ENCODE measurements at regions not wholly inside any gene's neighbourhood (a gene's known extent, or its start where the extent isn't known, plus 50 kb on each side); places are given as distances from the start of the nearest gene placed in this dataset.

DNA sequence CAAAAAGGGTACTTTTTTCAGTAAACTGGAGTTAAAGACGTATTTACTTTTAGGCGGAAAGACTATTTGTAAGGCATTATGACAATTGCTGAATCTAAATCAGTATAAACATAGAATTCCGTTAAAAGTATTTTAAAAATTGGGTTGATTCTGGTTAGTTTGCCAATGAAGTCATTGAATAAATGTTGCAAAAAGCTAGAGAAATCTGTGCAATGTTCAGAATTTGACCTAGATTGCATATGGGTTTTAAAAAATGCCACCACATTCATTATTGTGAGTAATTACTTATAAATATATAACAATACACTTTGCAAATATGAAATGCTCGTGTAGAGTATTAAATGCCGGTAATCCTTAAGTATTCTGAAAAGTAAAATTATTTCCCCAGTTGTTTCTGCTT is 116.5 kb upstream of the EEF1E1 start:
- Histone ChIP-seq H3K27me3 (ENCODE audit: insufficient read depth, poor library complexity, severe bottlenecking) (no peaks in the 10 kb centered on the region), H3K27ac (replicated peaks) (no peak overlapping the region), H3K4me3 (replicated peaks; ENCODE audit: insufficient read depth, low read length) (no peak overlapping the region)
- TF ChIP-seq SPI1 (IDR thresholded peaks at IDR 0.05; ENCODE audit: borderline replicate concordance, low read depth) (no peak), GABPA (IDR thresholded peaks at IDR 0.05; ENCODE audit: low read depth) (no peak), POLR2AphosphoS5 (IDR thresholded peaks at IDR 0.05; ENCODE audit: low read depth) (no peak)
- TF ChIP-seq, protein P1, sequence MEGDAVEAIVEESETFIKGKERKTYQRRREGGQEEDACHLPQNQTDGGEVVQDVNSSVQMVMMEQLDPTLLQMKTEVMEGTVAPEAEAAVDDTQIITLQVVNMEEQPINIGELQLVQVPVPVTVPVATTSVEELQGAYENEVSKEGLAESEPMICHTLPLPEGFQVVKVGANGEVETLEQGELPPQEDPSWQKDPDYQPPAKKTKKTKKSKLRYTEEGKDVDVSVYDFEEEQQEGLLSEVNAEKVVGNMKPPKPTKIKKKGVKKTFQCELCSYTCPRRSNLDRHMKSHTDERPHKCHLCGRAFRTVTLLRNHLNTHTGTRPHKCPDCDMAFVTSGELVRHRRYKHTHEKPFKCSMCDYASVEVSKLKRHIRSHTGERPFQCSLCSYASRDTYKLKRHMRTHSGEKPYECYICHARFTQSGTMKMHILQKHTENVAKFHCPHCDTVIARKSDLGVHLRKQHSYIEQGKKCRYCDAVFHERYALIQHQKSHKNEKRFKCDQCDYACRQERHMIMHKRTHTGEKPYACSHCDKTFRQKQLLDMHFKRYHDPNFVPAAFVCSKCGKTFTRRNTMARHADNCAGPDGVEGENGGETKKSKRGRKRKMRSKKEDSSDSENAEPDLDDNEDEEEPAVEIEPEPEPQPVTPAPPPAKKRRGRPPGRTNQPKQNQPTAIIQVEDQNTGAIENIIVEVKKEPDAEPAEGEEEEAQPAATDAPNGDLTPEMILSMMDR (IDR thresholded peaks at IDR 0.05; ENCODE audit: insufficient read depth, low read length) = no peak
- TF ChIP-seq, protein P2, sequence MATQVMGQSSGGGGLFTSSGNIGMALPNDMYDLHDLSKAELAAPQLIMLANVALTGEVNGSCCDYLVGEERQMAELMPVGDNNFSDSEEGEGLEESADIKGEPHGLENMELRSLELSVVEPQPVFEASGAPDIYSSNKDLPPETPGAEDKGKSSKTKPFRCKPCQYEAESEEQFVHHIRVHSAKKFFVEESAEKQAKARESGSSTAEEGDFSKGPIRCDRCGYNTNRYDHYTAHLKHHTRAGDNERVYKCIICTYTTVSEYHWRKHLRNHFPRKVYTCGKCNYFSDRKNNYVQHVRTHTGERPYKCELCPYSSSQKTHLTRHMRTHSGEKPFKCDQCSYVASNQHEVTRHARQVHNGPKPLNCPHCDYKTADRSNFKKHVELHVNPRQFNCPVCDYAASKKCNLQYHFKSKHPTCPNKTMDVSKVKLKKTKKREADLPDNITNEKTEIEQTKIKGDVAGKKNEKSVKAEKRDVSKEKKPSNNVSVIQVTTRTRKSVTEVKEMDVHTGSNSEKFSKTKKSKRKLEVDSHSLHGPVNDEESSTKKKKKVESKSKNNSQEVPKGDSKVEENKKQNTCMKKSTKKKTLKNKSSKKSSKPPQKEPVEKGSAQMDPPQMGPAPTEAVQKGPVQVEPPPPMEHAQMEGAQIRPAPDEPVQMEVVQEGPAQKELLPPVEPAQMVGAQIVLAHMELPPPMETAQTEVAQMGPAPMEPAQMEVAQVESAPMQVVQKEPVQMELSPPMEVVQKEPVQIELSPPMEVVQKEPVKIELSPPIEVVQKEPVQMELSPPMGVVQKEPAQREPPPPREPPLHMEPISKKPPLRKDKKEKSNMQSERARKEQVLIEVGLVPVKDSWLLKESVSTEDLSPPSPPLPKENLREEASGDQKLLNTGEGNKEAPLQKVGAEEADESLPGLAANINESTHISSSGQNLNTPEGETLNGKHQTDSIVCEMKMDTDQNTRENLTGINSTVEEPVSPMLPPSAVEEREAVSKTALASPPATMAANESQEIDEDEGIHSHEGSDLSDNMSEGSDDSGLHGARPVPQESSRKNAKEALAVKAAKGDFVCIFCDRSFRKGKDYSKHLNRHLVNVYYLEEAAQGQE (IDR thresholded peaks at IDR 0.05; ENCODE audit: insufficient replicate concordance, low read depth) = no peak
- no peak for DNase-seq (ENCODE audit: low read depth in 1 of 2, low spot score in 1 of 2)

DNA sequence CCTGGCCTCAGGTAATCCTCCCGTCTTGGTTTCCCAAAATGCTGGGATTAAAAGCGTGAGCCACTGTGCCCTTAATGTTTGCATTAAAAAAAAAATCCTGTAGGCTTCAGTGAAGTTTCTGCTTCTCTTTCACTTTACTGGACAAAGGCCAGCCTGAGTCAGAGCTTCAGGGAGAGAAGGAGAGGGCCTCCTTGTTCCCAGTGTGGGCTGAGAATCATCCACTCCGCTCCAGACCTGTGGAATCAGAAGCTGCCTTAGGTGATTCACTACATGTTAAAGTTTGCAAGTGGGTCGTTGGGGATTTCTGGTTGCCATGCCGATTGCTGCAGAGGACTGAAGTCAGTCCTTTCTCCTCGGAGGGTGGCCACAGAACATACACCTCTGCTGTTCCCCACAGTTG is 113.3 kb upstream of the EEF1E1 start:
- TF ChIP-seq, protein P2 (IDR thresholded peaks at IDR 0.05; ENCODE audit: insufficient replicate concordance, low read depth) = no peak
- TF ChIP-seq, protein P1 (IDR thresholded peaks at IDR 0.05; ENCODE audit: insufficient read depth, low read length) = no peak
- no peak for TF ChIP-seq GABPA (IDR thresholded peaks at IDR 0.05; ENCODE audit: low read depth)
- TF ChIP-seq SPI1 (IDR thresholded peaks at IDR 0.05; ENCODE audit: borderline replicate concordance, low read depth) = no peak
- Histone ChIP-seq H3K27ac (replicated peaks) (no peak overlapping the region), H3K4me3 (replicated peaks; ENCODE audit: insufficient read depth, low read length) (no peak overlapping the region), H3K27me3 (ENCODE audit: insufficient read depth, poor library complexity, severe bottlenecking) (peaks cover 7% of the 10 kb centered on the region)
- DNase-seq (ENCODE audit: low read depth in 1 of 2, low spot score in 1 of 2) = no peak

DNA sequence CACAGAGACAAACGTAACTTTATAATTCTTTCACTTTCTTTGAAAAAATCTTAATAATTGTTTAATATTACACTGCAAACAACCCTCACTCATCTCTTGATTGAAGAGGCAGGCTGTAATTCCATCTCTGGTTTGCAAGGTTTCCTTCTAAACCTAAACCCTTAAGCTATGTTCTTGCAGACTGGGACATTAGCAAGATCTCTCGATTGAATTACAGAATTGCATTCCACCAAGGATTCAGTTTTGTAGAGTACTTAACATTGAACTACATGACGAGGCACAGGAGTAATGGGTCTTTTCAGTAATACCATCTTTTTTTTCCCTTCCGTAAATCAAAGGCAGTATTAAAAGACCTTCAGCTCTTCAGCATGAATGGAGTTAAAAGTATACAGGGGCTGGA is 111.6 kb upstream of the EEF1E1 start:
- TF ChIP-seq SPI1 (IDR thresholded peaks at IDR 0.05; ENCODE audit: borderline replicate concordance, low read depth) (no peak), POLR2AphosphoS5 (IDR thresholded peaks at IDR 0.05; ENCODE audit: low read depth) (no peak), GABPA (IDR thresholded peaks at IDR 0.05; ENCODE audit: low read depth) (no peak)
- TF ChIP-seq, protein P1 (IDR thresholded peaks at IDR 0.05; ENCODE audit: insufficient read depth, low read length) = no peak
- TF ChIP-seq, protein P2 (IDR thresholded peaks at IDR 0.05; ENCODE audit: insufficient replicate concordance, low read depth) = no peak
- Histone ChIP-seq H3K27me3 (ENCODE audit: insufficient read depth, poor library complexity, severe bottlenecking) (peaks cover 7% of the 10 kb centered on the region), H3K4me3 (replicated peaks; ENCODE audit: insufficient read depth, low read length) (no peak overlapping the region)

More for the DNA sequence above, 111.6 kb upstream of the EEF1E1 start:
- H3K27ac ChIP-seq (replicated peaks) = no peak overlapping the region
- DNase-seq (ENCODE audit: low read depth in 1 of 2, low spot score in 1 of 2) = no peak

Measured in HL-60 (cell line).